Duodenal mucosa (tissue), 2 donors: ENCODE measurements at regions not wholly inside any gene's neighbourhood (a gene's known extent, or its start where the extent isn't known, plus 50 kb on each side); places are given as distances from the start of the nearest gene placed in this dataset.
"Not testable (repeated sequence)": the region's sequence is repeated elsewhere in the genome, so short reads cannot be mapped to it uniquely, and the experiment has no call there.

Experiments used
- H3K27ac ChIP-seq: one replicate; pipeline ENCODE4 v1.7.0; 2013; ENCODE audit warnings: low read depth, low read length
- H3K27me3 ChIP-seq, 2 donors: one replicate each; pipeline ENCODE4 v1.7.0; 2013; ENCODE audit warnings: low read length in 2 of 2, control low read depth in 1 of 2; ENCODE audit not compliant: insufficient read depth in 2 of 2, control insufficient read depth in 1 of 2
- H3K36me3 ChIP-seq, 2 donors: one replicate each; pipeline ENCODE4 v1.7.0; 2013; ENCODE audit warnings: low read length in 2 of 2, control low read depth in 1 of 2; ENCODE audit not compliant: insufficient read depth in 2 of 2, control insufficient read depth in 1 of 2
- H3K4me1 ChIP-seq, 2 donors: one replicate each; pipeline ENCODE4 v1.7.0; 2013; ENCODE audit warnings: low read length in 2 of 2, control low read depth in 1 of 2; ENCODE audit not compliant: insufficient read depth in 2 of 2, control insufficient read depth in 1 of 2
- H3K4me3 ChIP-seq, 2 donors: one replicate each; pipeline ENCODE4 v1.7.0; 2013; ENCODE audit warnings: low read length in 2 of 2, low read depth in 1 of 2
- H3K9ac ChIP-seq, 2 donors: one replicate each; pipeline ENCODE4 v1.7.0; 2013; ENCODE audit warnings: low read length in 2 of 2, low read depth in 1 of 2
- H3K9me3 ChIP-seq, 2 donors: one replicate each; pipeline ENCODE4 v1.7.0; 2013; ENCODE audit warnings: low read length in 2 of 2, control low read depth in 1 of 2; ENCODE audit not compliant: control insufficient read depth in 1 of 2

GRCh38 chr4:104334410-104334809 lies 160.3 kb downstream of the CXXC4 start:
- Histone ChIP-seq H3K27ac (no peak overlapping the region), H3K36me3 (no peaks in the 10 kb centered on the region), H3K4me3 (no peak overlapping the region), H3K9ac (no peak overlapping the region), H3K27me3 (no peaks in the 10 kb centered on the region), H3K4me1 (no peaks in the 10 kb centered on the region), H3K9me3 (no peaks in the 10 kb centered on the region)

GRCh38 chr4:104330125-104330905 lies 164.4 kb downstream of the CXXC4 start:
- no peaks in the 10 kb centered on the region for H3K27me3 ChIP-seq
- H3K9me3 ChIP-seq: no peaks in the 10 kb centered on the region
- no peaks in the 10 kb centered on the region for H3K36me3 ChIP-seq
- H3K27ac ChIP-seq: no peak overlapping the region
- no peaks in the 10 kb centered on the region for H3K4me1 ChIP-seq
- H3K4me3 ChIP-seq: no peak overlapping the region
- H3K9ac ChIP-seq: no peak overlapping the region

GRCh38 chr4:104326991-104327694 lies 167.6 kb downstream of the CXXC4 start:
- H3K9me3 ChIP-seq, H3K9ac ChIP-seq, H3K4me3 ChIP-seq, H3K36me3 ChIP-seq, H3K27me3 ChIP-seq, H3K27ac ChIP-seq, H3K4me1 ChIP-seq: not testable (repeated sequence)

GRCh38 chr4:104302731-104303130 lies 192.0 kb downstream of the CXXC4 start:
- Histone ChIP-seq H3K27ac (no peak overlapping the region), H3K4me3 (no peak overlapping the region)

GRCh38 chr4:104294811-104295210 lies 199.9 kb downstream of the CXXC4 start:
- no peak overlapping the region for H3K9ac ChIP-seq
- no peaks in the 10 kb centered on the region for H3K9me3 ChIP-seq
- H3K27me3 ChIP-seq: no peaks in the 10 kb centered on the region
- H3K27ac ChIP-seq: no peak overlapping the region
- no peaks in the 10 kb centered on the region for H3K4me1 ChIP-seq
- no peak overlapping the region for H3K4me3 ChIP-seq
- no peaks in the 10 kb centered on the region for H3K36me3 ChIP-seq

More at GRCh38 chr4:104302731-104303130, 192.0 kb downstream of the CXXC4 start:
- Histone ChIP-seq H3K27me3 (no peaks in the 10 kb centered on the region), H3K36me3 (no peaks in the 10 kb centered on the region), H3K9me3 (no peaks in the 10 kb centered on the region), H3K4me1 (no peaks in the 10 kb centered on the region), H3K9ac (no peak overlapping the region)

GRCh38 chr4:104286867-104287266 lies 207.8 kb downstream of the CXXC4 start:
- Histone ChIP-seq H3K4me1 (no peaks in the 10 kb centered on the region), H3K36me3 (no peaks in the 10 kb centered on the region), H3K9ac (no peak overlapping the region), H3K9me3 (no peaks in the 10 kb centered on the region), H3K4me3 (no peak overlapping the region), H3K27me3 (no peaks in the 10 kb centered on the region), H3K27ac (no peak overlapping the region)

- H3K9ac ChIP-seq: no peak overlapping the region
Measured at GRCh38 chr4:104283303-104283702, 211.4 kb downstream of the CXXC4 start.

GRCh38 chr4:104279744-104280143 lies 214.9 kb downstream of the CXXC4 start:
- no peaks in the 10 kb centered on the region for H3K4me1 ChIP-seq
- no peaks in the 10 kb centered on the region for H3K9me3 ChIP-seq
- H3K4me3 ChIP-seq: no peak overlapping the region
- no peak overlapping the region for H3K9ac ChIP-seq
- no peak overlapping the region for H3K27ac ChIP-seq
- no peaks in the 10 kb centered on the region for H3K27me3 ChIP-seq
- no peaks in the 10 kb centered on the region for H3K36me3 ChIP-seq

More at GRCh38 chr4:104283303-104283702, 211.4 kb downstream of the CXXC4 start:
- H3K27me3 ChIP-seq: no peaks in the 10 kb centered on the region
- no peaks in the 10 kb centered on the region for H3K9me3 ChIP-seq
- no peak overlapping the region for H3K27ac ChIP-seq
- no peaks in the 10 kb centered on the region for H3K4me1 ChIP-seq
- no peak overlapping the region for H3K4me3 ChIP-seq
- no peaks in the 10 kb centered on the region for H3K36me3 ChIP-seq

- no peaks in the 10 kb centered on the region for H3K36me3 ChIP-seq
- H3K4me1 ChIP-seq: no peaks in the 10 kb centered on the region
- H3K27me3 ChIP-seq: no peaks in the 10 kb centered on the region
- no peak overlapping the region for H3K27ac ChIP-seq
- H3K4me3 ChIP-seq: no peak overlapping the region
- H3K9me3 ChIP-seq: no peaks in the 10 kb centered on the region
- H3K9ac ChIP-seq: no peak overlapping the region
Measured at GRCh38 chr4:104272966-104273365, 221.7 kb downstream of the CXXC4 start.

- not testable (repeated sequence) for H3K36me3 ChIP-seq, H3K4me3 ChIP-seq, H3K9ac ChIP-seq, H3K27ac ChIP-seq, H3K27me3 ChIP-seq, H3K4me1 ChIP-seq, H3K9me3 ChIP-seq
Measured at GRCh38 chr4:104269603-104270002, 225.1 kb downstream of the CXXC4 start.
